GM12864 (cell line): ENCODE measurements at regions not wholly inside any gene's neighbourhood (a gene's known extent, or its start where the extent isn't known, plus 50 kb on each side); places are given as distances from the start of the nearest gene placed in this dataset.

Experiments used
- DNase-seq: peaks from one replicate; pipeline ENCODE4 v3.0.0-alpha.2; 2011; ENCODE audit warnings: low read depth
- H3K4me3 ChIP-seq: 2 replicates; pipeline ENCODE4 v1.5.1; 2011; ENCODE audit warnings: mild to moderate bottlenecking, low read depth, low read length, control low read depth
- CTCF ChIP-seq: IDR thresholded peaks from 2 replicates; pipeline ENCODE4 v1.5.1; 2011; ENCODE audit warnings: low read depth, mild to moderate bottlenecking, moderate library complexity, low read length, control low read depth, inconsistent platforms; ENCODE audit errors: missing control alignments

GRCh38 chr11:133699071-133699470 is 146.2 kb downstream of the SPATA19 start:
- H3K4me3 ChIP-seq = no peak overlapping the region
- no peak for DNase-seq
- no peak for TF ChIP-seq CTCF

- no peak for TF ChIP-seq CTCF
- H3K4me3 ChIP-seq = no peak overlapping the region
- DNase-seq = no peak
Observed at GRCh38 chr11:133698654-133699053, 146.7 kb downstream of the SPATA19 start.

GRCh38 chr11:133697603-133698180 is 147.6 kb downstream of the SPATA19 start:
- no peak overlapping the region for H3K4me3 ChIP-seq
- no peak for DNase-seq
- no peak for TF ChIP-seq CTCF

GRCh38 chr11:133697161-133697560 is 148.2 kb downstream of the SPATA19 start:
- DNase-seq = no peak
- TF ChIP-seq CTCF = no peak
- no peak overlapping the region for H3K4me3 ChIP-seq

DNA sequence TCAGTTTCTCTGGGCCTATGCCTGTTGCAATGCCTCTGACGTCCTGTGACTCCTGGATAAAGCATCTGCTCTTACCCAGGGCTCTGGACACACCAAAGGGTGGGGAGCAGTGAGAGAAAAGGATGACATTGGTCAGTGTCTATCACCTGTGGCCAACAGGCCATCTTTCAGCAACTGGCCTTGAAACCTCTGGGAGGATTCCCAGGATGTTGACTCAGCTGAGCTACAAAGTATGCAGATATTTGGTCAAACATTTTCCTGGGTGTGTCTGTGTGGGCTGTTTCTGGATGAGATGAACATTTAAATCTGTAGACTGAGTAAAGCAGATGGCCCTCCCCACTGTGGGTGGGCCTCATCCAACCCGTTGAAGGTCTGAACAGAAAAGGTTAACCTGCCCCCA is 149.9 kb downstream of the SPATA19 start:
- no peak overlapping the region for H3K4me3 ChIP-seq
- no peak for TF ChIP-seq CTCF
- DNase-seq = no peak

- no peak for TF ChIP-seq CTCF
- DNase-seq = no peak
- no peak overlapping the region for H3K4me3 ChIP-seq
Observed at GRCh38 chr11:133694701-133695100, 150.6 kb downstream of the SPATA19 start.

GRCh38 chr11:133693110-133693509 is 152.2 kb downstream of the SPATA19 start:
- DNase-seq = no peak
- TF ChIP-seq CTCF = no peak

More at GRCh38 chr11:133693110-133693509, 152.2 kb downstream of the SPATA19 start:
- H3K4me3 ChIP-seq = no peak overlapping the region
